ENCODE measurements at regions not wholly inside any gene's neighbourhood (a gene's known extent, or its start where the extent isn't known, plus 50 kb on each side); places are given as distances from the start of the nearest gene placed in this dataset.

- no peak overlapping the region for H3K4me3 ChIP-seq (replicated peaks; ENCODE audit: low read depth, low read length)
- no peak for DNase-seq (ENCODE audit: low read depth)
- TF ChIP-seq CTCF (IDR thresholded peaks at IDR 0.05; ENCODE audit: low read length, missing control alignments): no peak
These were observed 245.8 kb downstream of the AACS start for GRCh38 chr12:125311050-125311449.

GRCh38 chr12:125312471-125312870 lies 247.2 kb downstream of the AACS start:
- DNase-seq (ENCODE audit: low read depth): no peak
- H3K4me3 ChIP-seq (replicated peaks; ENCODE audit: low read depth, low read length): no peak overlapping the region
- TF ChIP-seq CTCF (IDR thresholded peaks at IDR 0.05; ENCODE audit: low read length, missing control alignments): no peak

- no peak for TF ChIP-seq CTCF (IDR thresholded peaks at IDR 0.05; ENCODE audit: low read length, missing control alignments)
- no peak for DNase-seq (ENCODE audit: low read depth)
- no peak overlapping the region for H3K4me3 ChIP-seq (replicated peaks; ENCODE audit: low read depth, low read length)
These were observed 249.0 kb downstream of the AACS start for GRCh38 chr12:125314051-125314755.

GRCh38 chr12:125315771-125316170 lies 250.5 kb downstream of the AACS start:
- no peak for TF ChIP-seq CTCF (IDR thresholded peaks at IDR 0.05; ENCODE audit: low read length, missing control alignments)
- no peak overlapping the region for H3K4me3 ChIP-seq (replicated peaks; ENCODE audit: low read depth, low read length)
- no peak for DNase-seq (ENCODE audit: low read depth)

- no peak for TF ChIP-seq CTCF (IDR thresholded peaks at IDR 0.05; ENCODE audit: low read length, missing control alignments)
- H3K4me3 ChIP-seq (replicated peaks; ENCODE audit: low read depth, low read length): no peak overlapping the region
- DNase-seq (ENCODE audit: low read depth): no peak
These were observed 254.9 kb downstream of the AACS start for GRCh38 chr12:125320177-125320576.

- H3K4me3 ChIP-seq (replicated peaks; ENCODE audit: low read depth, low read length): no peak overlapping the region
- DNase-seq (ENCODE audit: low read depth): no peak
- TF ChIP-seq CTCF (IDR thresholded peaks at IDR 0.05; ENCODE audit: low read length, missing control alignments): no peak
These were observed 259.7 kb downstream of the AACS start for GRCh38 chr12:125324861-125325490.

Data from fibroblast of pulmonary artery (primary cell).